VCaP (cell line): ENCODE measurements at regions not wholly inside any gene's neighbourhood (a gene's known extent, or its start where the extent isn't known, plus 50 kb on each side); places are given as distances from the start of the nearest gene placed in this dataset.

Experiments used
- H3K27ac ChIP-seq: fragments of 450-650 bp; 2 replicates; pipeline ENCODE4 v1.5.1; 2017
- TF ChIP-seq, protein P1 (sequence below): fragments of 450-650 bp; conservative IDR thresholded peaks from 2 replicates; pipeline ENCODE4 v1.5.1; 2017; ENCODE audit warnings: mild to moderate bottlenecking, moderate library complexity

- TF ChIP-seq, protein P1, sequence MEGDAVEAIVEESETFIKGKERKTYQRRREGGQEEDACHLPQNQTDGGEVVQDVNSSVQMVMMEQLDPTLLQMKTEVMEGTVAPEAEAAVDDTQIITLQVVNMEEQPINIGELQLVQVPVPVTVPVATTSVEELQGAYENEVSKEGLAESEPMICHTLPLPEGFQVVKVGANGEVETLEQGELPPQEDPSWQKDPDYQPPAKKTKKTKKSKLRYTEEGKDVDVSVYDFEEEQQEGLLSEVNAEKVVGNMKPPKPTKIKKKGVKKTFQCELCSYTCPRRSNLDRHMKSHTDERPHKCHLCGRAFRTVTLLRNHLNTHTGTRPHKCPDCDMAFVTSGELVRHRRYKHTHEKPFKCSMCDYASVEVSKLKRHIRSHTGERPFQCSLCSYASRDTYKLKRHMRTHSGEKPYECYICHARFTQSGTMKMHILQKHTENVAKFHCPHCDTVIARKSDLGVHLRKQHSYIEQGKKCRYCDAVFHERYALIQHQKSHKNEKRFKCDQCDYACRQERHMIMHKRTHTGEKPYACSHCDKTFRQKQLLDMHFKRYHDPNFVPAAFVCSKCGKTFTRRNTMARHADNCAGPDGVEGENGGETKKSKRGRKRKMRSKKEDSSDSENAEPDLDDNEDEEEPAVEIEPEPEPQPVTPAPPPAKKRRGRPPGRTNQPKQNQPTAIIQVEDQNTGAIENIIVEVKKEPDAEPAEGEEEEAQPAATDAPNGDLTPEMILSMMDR = no peak
- no peak overlapping the region for H3K27ac ChIP-seq
Observed at GRCh38 chr2:118716102-118716501, 131.3 kb downstream of the EN1 start.

DNA sequence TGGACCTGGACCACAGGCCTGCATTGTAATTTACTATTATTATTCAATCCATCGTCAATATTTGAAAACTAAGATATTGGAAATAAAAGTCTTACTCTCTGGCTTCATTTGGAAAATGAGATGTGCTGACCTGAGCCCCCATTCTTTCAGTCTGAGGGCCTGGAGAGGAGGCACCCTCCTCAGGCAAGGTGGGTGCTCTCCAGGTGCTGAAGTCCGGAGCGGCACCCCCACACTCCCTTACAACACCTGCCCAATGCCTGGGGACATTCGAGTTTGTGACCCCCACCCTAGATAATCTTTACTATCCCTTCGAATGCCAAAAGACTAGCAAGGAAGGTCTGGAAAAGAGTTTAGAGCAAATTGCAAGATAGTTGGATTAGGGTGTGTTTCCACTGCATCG is 133.3 kb downstream of the EN1 start:
- TF ChIP-seq, protein P1 = no peak
- H3K27ac ChIP-seq = no peak overlapping the region

DNA sequence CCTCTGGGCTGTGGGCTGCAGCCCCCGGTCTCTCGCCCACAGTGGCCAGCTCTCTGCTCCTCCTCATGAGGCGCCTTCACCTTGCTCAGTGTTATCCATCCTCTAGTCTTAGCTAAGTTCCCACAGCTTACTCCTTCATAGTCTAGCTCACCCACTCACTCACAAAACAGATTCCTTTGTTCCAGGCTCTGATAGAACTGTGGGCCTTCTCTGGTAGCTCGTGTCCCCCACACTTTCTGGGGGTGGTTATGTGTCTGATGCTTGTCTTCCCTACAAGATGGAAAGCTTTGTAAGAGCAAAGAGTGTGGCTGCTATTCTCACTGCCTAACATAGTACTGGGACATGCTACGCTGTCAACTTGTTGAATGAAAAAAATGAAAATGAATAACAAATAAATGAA is 135.8 kb downstream of the EN1 start:
- TF ChIP-seq, protein P1 = no peak
- H3K27ac ChIP-seq = no peak overlapping the region

GRCh38 chr2:118710481-118710880 is 137.0 kb downstream of the EN1 start:
- TF ChIP-seq, protein P1 = no peak
- H3K27ac ChIP-seq = no peak overlapping the region

DNA sequence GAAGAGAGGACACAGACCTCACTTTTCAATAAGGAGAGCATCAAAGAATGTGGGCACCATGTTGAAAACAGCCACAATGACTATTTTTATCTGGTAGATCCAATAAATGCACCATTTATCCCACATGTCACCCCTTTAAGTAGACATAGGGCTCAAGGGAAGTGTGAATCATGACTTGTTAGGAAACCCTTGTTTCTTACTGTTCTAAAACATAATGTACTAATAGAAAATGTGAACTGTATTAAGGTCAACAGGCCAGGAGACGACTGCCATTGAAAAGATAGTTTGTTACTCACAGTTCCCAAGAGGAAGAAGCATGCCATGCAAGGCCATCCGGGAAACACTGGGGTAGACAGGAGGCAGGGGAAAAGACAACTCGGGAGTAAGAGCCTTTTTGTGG is 137.7 kb downstream of the EN1 start:
- H3K27ac ChIP-seq = no peak overlapping the region
- TF ChIP-seq, protein P1 = no peak

DNA sequence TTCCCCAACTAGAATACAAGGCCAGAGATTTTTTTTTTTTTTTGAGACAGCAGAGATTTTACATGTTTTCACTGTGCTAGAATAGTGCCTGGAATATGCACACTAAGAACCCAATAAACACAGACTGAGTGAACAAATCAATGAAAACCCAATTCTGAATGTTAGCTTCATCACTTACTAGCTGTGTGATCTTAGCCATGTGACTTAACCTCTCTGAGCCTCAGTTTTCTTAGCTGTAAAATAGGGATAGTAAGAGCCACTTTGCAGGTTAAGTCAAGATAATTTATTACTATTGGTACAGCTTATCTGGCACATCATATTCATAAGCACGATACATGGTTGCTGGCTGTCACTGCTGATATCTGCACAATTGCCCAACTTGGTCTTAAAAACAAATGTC is 140.6 kb downstream of the EN1 start:
- TF ChIP-seq, protein P1 = no peak
- H3K27ac ChIP-seq = no peak overlapping the region

GRCh38 chr2:118706371-118706770 is 141.1 kb downstream of the EN1 start:
- H3K27ac ChIP-seq = no peak overlapping the region
- TF ChIP-seq, protein P1 = no peak

DNA sequence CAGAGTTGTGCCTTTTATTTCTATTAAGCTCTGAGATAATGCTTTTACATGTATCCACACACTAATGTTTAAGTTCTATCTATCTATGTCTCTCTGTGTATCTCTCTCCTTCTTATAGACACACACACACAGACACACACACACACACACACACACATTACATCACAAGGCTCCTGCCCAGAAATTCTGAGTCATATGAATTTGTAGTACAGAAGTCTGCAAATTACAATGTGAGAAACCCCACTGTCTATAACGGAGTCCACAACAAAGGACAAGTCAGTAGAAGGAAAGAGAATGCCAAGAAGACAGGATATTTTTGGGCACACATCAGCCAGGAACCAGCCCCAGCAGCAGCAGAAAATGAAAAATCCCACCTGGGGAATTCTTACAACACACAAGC is 142.4 kb downstream of the EN1 start:
- TF ChIP-seq, protein P1 = no peak
- no peak overlapping the region for H3K27ac ChIP-seq
